Thyroid gland (tissue), 4 donors: ENCODE measurements at regions not wholly inside any gene's neighbourhood (a gene's known extent, or its start where the extent isn't known, plus 50 kb on each side); places are given as distances from the start of the nearest gene placed in this dataset.

Experiments
- CTCF ChIP-seq, 6 experiments: fragments of 200-600 bp in 3 of 6; fragments of 450-650 bp in 3 of 6; sonication (generic) in 3 of 6; IDR thresholded peaks; one replicate each; pipeline ENCODE4 v1.5.1; 2016 to 2019; ENCODE audit warnings: antibody characterized with exemption in 6 of 6, mild to moderate bottlenecking in 2 of 6, inconsistent platforms in 1 of 6, moderate library complexity in 1 of 6
- POLR2A ChIP-seq, 2 donors: fragments of 450-650 bp; IDR thresholded peaks; one replicate each; pipeline ENCODE4 v1.6.1; 2017; ENCODE audit warnings: antibody characterized with exemption in 2 of 2, mild to moderate bottlenecking in 2 of 2, moderate library complexity in 1 of 2

GRCh38 chr5:2131826-2132496 lies 249.2 kb upstream of the IRX4 start:
- TF ChIP-seq POLR2A (IDR thresholded peaks at IDR 0.05) (no peak), CTCF (IDR thresholded peaks at IDR 0.05) (no peak)
